Tibial artery (tissue), 4 donors: ENCODE measurements at regions not wholly inside any gene's neighbourhood (a gene's known extent, or its start where the extent isn't known, plus 50 kb on each side); places are given as distances from the start of the nearest gene placed in this dataset.

Source experiments
- DNase-seq, 2 donors: peaks; one replicate each; pipeline ENCODE4 v3.0.0-alpha.2; 2019
- H3K27ac ChIP-seq, 2 donors: fragments of 200-600 bp; sonication (generic) in 1 of 2; 1 replicate in 1 of 2; 2 replicates in 1 of 2; pipeline ENCODE4 v1.5.1; 2018 to 2019; ENCODE audit warnings: mild to moderate bottlenecking in 1 of 2
- H3K27me3 ChIP-seq, 2 donors: fragments of 200-600 bp; sonication (generic) in 1 of 2; one replicate each; pipeline versions ENCODE4 v1.5.1 to v1.6.0; 2016 to 2019
- H3K36me3 ChIP-seq, 3 donors: fragments of 200-600 bp; sonication (generic) in 2 of 3; one replicate each; pipeline ENCODE4 v1.5.1; 2016 to 2019; ENCODE audit warnings: mild to moderate bottlenecking in 2 of 3
- H3K4me1 ChIP-seq, 4 donors: fragments of 200-600 bp; sonication (generic) in 2 of 4; 1 replicate in 3 of 4; 2 replicates in 1 of 4; pipeline ENCODE4 v1.5.1; 2016 to 2019
- H3K4me3 ChIP-seq, 2 donors: fragments of 200-600 bp; sonication (generic) in 1 of 2; 1 replicate in 1 of 2; 2 replicates in 1 of 2; pipeline ENCODE4 v1.5.1; 2018 to 2019; ENCODE audit warnings: mild to moderate bottlenecking in 2 of 2
- H3K9me3 ChIP-seq, 3 donors: fragments of 200-600 bp; sonication (generic) in 1 of 3; one replicate each; pipeline ENCODE4 v1.5.1; 2016 to 2019
- CTCF ChIP-seq, 2 experiments: fragments of 200-600 bp in 1 of 2; fragments of 450-650 bp in 1 of 2; IDR thresholded peaks; one replicate each; pipeline ENCODE4 v1.5.1; 2017 to 2019; ENCODE audit warnings: antibody characterized with exemption in 2 of 2, mild to moderate bottlenecking in 1 of 2, moderate library complexity in 1 of 2
- intact Hi-C: fragments of 100-400 bp; cut with DNase I; formaldehyde crosslinking; loops from one replicate; pipeline ENCODE4 v1.15.0; 2023; ENCODE audit warnings: low total_unique reads

GRCh38 chr2:33719067-33719466 is 120.0 kb upstream of the FAM98A start:
- no peaks in the 10 kb centered on the region for H3K27me3 ChIP-seq
- H3K4me3 ChIP-seq, result no peak overlapping the region
- no peaks in the 10 kb centered on the region for H3K36me3 ChIP-seq
- no peaks in the 10 kb centered on the region for H3K9me3 ChIP-seq
- no peak for TF ChIP-seq CTCF (IDR thresholded peaks at IDR 0.05)
- H3K27ac ChIP-seq, result no peak overlapping the region
- no peaks in the 10 kb centered on the region for H3K4me1 ChIP-seq
- no peak for DNase-seq
- intact Hi-C loops, result no loop called here

- H3K27me3 ChIP-seq, result no peaks in the 10 kb centered on the region
- H3K4me3 ChIP-seq, result no peak overlapping the region
- no peak for DNase-seq
- H3K36me3 ChIP-seq, result no peaks in the 10 kb centered on the region
- H3K9me3 ChIP-seq, result no peaks in the 10 kb centered on the region
- H3K27ac ChIP-seq, result no peak overlapping the region
- no peak for TF ChIP-seq CTCF (IDR thresholded peaks at IDR 0.05)
- no peaks in the 10 kb centered on the region for H3K4me1 ChIP-seq
- intact Hi-C loops, result no loop called here
Observed at GRCh38 chr2:33712674-33713073, 113.6 kb upstream of the FAM98A start.

- Histone ChIP-seq H3K27ac (no peak overlapping the region), H3K9me3 (no peaks in the 10 kb centered on the region), H3K4me1 (no peaks in the 10 kb centered on the region), H3K36me3 (no peaks in the 10 kb centered on the region), H3K27me3 (no peaks in the 10 kb centered on the region), H3K4me3 (no peak overlapping the region)
- intact Hi-C loops, result no loop called here
- no peak for DNase-seq
- TF ChIP-seq CTCF (IDR thresholded peaks at IDR 0.05), result no peak
Observed at GRCh38 chr2:33709951-33710350, 110.9 kb upstream of the FAM98A start.

- Histone ChIP-seq H3K27me3 (no peaks in the 10 kb centered on the region), H3K4me1 (no peaks in the 10 kb centered on the region), H3K27ac (no peak overlapping the region), H3K9me3 (no peaks in the 10 kb centered on the region), H3K36me3 (no peaks in the 10 kb centered on the region), H3K4me3 (no peak overlapping the region)
- TF ChIP-seq CTCF (IDR thresholded peaks at IDR 0.05), result no peak
- intact Hi-C loops, result no loop called here
- no peak for DNase-seq
Observed at GRCh38 chr2:33707312-33707711, 108.2 kb upstream of the FAM98A start.

GRCh38 chr2:33706410-33706809 is 107.3 kb upstream of the FAM98A start:
- H3K9me3 ChIP-seq, result no peaks in the 10 kb centered on the region
- no peak overlapping the region for H3K27ac ChIP-seq
- no peak overlapping the region for H3K4me3 ChIP-seq
- DNase-seq, result no peak
- no peak for TF ChIP-seq CTCF (IDR thresholded peaks at IDR 0.05)
- H3K36me3 ChIP-seq, result no peaks in the 10 kb centered on the region
- intact Hi-C loops, result no loop called here
- no peaks in the 10 kb centered on the region for H3K4me1 ChIP-seq
- H3K27me3 ChIP-seq, result no peaks in the 10 kb centered on the region

- intact Hi-C loops, result no loop called here
- H3K4me3 ChIP-seq, result no peak overlapping the region
- no peak for DNase-seq
- H3K27ac ChIP-seq, result no peak overlapping the region
- no peaks in the 10 kb centered on the region for H3K27me3 ChIP-seq
- no peak for TF ChIP-seq CTCF (IDR thresholded peaks at IDR 0.05)
- H3K36me3 ChIP-seq, result no peaks in the 10 kb centered on the region
- no peaks in the 10 kb centered on the region for H3K4me1 ChIP-seq
- no peaks in the 10 kb centered on the region for H3K9me3 ChIP-seq
Observed at GRCh38 chr2:33704406-33704855, 105.3 kb upstream of the FAM98A start.
